Sigmoid colon (tissue), 3 donors: ENCODE measurements at regions not wholly inside any gene's neighbourhood (a gene's known extent, or its start where the extent isn't known, plus 50 kb on each side); places are given as distances from the start of the nearest gene placed in this dataset.

ENCODE experiments used
- POLR2A ChIP-seq, 2 donors: fragments of 450-650 bp; IDR thresholded peaks; one replicate each; pipeline ENCODE4 v1.6.1; 2016; ENCODE audit warnings: antibody characterized with exemption in 2 of 2, mild to moderate bottlenecking in 2 of 2, moderate library complexity in 2 of 2
- TF ChIP-seq, protein P1 (sequence below), 4 experiments: fragments of 450-650 bp in 3 of 4; fragments of 200-600 bp in 1 of 4; IDR thresholded peaks; one replicate each; pipeline ENCODE4 v1.5.1; 2016 to 2019; ENCODE audit warnings: antibody characterized with exemption in 4 of 4, mild to moderate bottlenecking in 3 of 4, moderate library complexity in 2 of 4

DNA sequence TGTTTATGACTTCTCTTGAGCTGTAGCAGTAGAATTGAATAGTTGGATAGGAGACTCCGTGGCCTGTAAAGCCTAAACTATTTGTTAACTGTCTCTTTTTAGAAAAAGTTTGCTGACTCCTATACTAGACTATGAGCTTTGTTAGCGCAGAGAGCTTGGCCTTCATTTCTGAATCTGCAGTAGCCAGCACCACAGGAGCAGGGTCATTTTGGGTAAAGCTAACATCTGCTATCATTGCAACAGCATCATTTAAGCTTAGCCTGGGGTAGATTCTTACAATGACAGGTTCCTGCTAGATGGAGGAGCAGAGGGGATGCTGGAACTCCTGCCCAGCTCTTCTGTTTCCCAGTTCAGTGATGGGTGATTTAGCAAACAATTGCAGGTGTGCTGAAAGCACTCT is 133.7 kb upstream of the ASTN2 start:
- TF ChIP-seq, protein P1, sequence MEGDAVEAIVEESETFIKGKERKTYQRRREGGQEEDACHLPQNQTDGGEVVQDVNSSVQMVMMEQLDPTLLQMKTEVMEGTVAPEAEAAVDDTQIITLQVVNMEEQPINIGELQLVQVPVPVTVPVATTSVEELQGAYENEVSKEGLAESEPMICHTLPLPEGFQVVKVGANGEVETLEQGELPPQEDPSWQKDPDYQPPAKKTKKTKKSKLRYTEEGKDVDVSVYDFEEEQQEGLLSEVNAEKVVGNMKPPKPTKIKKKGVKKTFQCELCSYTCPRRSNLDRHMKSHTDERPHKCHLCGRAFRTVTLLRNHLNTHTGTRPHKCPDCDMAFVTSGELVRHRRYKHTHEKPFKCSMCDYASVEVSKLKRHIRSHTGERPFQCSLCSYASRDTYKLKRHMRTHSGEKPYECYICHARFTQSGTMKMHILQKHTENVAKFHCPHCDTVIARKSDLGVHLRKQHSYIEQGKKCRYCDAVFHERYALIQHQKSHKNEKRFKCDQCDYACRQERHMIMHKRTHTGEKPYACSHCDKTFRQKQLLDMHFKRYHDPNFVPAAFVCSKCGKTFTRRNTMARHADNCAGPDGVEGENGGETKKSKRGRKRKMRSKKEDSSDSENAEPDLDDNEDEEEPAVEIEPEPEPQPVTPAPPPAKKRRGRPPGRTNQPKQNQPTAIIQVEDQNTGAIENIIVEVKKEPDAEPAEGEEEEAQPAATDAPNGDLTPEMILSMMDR (IDR thresholded peaks at IDR 0.05) = no peak
- TF ChIP-seq POLR2A (IDR thresholded peaks at IDR 0.05) = no peak
